T1000 (cell line): ENCODE measurements at regions not wholly inside any gene's neighbourhood (a gene's known extent, or its start where the extent isn't known, plus 50 kb on each side); places are given as distances from the start of the nearest gene placed in this dataset.
"Not testable (repeated sequence)": the region's sequence is repeated elsewhere in the genome, so short reads cannot be mapped to it uniquely, and the experiment has no call there.

Experiments used
- DNase-seq: peaks from one replicate; lab custom pipeline; 2025; ENCODE audit warnings: mixed read lengths; lab: John Stamatoyannopoulos, UW

DNA sequence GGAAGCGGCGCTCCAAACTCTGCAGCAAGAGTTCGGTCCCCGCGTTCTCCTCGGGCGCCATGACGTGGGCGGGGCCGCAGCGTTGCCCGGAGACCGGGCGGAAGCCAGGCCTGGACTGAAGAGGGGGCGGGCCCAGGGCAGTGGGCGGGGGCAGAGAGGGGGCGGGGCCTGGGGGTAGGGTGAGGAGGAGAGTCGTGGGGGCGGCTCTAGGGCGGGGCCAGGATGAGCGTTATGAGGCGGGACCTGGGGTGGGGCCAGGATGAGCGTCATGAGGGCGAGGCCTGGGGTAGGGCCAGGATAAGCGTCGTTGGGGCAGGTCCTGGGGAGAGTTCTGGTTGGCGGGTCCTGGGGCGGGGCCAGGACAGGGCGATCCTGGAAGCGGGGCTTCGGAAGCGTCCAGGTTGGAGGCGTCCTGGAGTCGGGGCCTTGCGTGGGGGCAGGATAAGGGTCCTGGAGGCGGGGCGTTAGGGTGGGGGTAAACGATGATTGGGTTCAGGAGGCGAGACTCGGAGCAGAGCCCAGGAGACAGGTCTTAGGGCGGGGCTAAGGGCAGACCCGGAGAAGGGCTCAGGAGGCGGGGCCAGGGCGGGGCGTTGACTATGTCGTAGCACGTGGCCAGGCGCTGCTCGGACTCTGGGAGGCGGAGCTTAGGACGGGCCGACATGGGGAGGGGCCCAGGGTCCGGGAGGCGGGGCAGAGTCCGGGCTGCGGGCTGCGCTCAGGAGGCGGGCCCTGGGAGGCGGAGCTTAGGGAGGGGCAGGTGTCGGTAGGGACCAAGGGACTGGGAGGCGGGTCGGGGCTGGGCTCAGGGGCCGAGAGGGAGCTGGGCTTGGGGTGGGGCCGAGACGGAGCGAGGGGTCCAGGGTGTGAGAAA, 131.1 kb upstream of the ALDH3B2 start:
- DNase-seq, result peak; percentile 99

DNA sequence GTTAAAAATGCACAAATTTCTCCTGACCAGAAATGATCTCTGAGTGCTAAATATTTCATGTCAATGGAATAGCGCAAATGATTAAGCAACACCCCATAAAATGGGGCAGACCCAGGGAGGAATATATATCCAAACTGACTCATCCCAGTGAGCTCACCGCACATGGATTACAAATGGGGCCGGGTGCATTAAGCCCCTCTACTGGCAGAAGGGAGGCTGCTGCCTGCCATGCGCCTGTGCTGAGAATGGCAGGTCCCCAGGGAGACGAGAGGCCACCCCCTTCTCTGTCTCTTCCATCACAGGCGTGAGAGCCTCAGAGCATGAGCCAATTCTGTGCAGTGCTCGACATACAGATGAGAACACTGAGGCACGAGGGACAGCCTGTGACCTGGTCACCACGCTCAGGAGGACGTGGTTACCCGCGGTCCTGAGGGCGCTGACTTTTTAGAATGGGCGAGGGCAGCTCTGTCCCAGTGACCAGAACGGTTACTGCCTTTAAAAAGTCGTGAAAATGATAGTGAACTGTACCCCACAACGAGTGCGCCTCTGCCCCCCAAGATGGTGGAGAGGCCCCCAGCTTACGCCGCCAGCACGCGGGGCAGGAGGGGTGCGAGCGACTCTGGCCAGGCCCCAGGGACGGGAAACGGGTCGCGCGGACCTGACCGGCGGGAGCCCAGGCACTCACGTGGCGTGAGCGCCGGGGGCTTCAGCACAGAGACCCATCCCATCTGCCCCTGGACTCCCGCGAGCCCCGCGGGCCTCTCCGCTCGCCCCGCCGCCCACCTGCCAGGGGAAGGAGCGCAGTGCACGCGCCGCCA, 130.2 kb upstream of the ALDH3B2 start:
- DNase-seq, result peak; percentile 77

DNA sequence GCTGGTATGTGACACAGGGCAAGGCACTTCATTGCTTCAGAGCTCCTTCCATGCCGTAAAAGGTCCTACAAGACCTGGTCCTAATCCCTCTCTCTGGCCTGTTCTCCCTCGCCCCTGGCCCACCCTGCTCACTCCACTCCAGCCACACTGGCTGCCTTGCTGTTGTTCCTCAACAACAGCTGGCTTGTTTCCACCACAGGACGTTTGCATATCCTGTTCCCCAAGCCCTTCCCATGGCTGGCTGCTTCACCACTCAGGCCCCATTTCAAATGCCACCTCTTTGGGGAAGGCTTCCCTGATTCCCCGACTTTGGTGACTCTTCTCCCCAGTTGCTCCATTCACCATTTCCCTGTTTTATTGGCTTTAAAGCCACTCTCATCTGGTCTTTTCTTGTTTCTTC, 129.1 kb upstream of the ALDH3B2 start:
- not testable (repeated sequence) for DNase-seq

DNA sequence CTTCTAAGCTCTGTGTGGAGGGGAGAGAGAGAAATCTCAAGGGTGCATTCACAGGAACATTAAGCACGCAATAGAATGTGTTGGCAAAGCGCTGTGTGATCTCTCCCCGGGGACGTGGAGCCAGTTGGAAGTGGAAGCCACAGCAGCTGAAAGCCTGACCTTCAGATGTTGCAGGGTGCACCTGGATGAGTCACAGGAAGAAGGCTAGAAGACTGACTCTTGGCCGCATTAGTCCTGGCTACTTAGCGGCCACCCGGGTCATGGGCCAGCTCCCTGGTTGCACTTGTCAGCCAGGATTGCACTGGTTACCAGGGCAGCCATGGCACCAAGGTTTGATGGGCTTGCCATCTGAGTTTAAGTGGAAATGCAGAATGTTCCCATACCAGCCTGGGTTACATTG, 128.6 kb upstream of the ALDH3B2 start:
- not testable (repeated sequence) for DNase-seq

DNA sequence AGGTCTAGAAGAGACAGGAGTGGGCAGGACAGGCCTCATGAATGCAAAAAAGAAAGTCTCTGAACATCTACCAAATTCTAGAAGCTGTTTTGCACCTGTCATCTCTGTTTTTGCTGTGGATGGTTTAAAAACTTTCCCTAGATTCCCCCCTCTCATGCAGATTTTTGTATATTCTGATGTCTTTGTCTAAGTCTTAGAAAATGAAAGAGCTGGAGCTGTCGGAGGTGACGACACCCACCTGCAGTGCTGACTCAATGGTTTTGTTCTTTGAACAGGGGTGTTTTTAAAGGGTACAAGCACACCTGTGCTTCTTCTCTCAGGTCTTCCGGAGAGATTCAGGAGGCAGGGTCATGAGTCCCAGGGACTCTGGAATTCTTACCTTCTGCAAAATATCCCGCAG, 128.2 kb upstream of the ALDH3B2 start:
- not testable (repeated sequence) for DNase-seq

DNA sequence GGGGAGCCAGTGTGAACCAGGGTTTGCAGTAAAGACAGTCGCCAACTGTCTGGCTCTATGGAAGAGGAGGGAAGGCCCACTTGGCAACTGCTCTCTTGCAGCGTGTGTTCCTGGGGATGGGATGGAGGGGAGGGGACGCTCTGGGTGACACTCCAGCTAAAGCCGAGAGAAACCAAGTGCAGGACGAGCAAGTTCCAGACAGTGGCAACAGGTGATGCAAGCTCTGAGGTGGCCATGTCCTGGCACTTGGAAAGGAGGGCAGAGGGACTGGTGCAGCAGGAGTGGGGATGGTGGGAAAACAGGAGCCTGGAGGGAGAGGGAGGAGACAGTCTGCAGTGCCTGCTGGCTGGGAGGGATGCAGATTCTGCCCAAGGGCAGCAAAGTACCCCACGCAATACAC, 127.0 kb upstream of the ALDH3B2 start:
- DNase-seq, result not testable (repeated sequence)

DNA sequence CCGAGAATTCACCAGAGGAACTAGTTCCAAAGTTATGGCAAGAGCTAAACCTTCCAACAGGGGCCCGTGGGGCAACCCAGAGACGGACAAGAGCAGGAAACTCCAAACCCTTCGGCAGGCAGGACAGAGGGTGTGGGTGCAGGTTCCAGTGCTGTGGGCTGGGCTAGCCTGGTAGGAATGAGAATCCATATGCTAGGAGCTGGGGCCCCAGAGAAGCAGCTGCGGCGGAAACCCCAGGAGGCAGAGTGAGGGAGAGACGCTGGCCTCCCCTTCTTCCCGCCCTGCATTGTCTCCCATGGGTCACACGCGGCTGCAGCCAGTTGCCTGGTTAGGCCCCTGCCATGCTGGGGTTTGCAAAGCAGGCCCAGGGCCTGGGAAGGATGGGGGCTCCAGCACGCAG, 126.2 kb upstream of the ALDH3B2 start:
- not testable (repeated sequence) for DNase-seq

DNA sequence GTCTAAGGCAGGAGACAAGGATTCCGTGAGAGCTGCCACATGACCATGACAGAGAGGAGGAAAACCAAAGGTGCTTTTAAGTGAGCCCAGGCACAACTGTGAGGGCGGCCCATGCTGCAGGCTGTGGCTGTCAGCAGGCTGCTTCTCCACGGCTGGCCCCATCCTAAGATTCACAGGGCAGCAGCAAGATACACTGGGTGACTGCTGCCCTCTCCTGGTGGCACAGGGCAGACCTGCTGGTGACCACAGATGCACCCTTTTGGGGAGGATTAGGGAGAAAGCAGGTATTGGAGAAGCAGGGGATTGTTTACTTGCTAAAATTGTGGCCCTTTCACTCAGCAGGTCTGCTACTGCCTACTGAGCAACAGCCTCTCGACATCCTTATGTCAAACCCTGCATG, 125.4 kb upstream of the ALDH3B2 start:
- DNase-seq, result not testable (repeated sequence)

DNA sequence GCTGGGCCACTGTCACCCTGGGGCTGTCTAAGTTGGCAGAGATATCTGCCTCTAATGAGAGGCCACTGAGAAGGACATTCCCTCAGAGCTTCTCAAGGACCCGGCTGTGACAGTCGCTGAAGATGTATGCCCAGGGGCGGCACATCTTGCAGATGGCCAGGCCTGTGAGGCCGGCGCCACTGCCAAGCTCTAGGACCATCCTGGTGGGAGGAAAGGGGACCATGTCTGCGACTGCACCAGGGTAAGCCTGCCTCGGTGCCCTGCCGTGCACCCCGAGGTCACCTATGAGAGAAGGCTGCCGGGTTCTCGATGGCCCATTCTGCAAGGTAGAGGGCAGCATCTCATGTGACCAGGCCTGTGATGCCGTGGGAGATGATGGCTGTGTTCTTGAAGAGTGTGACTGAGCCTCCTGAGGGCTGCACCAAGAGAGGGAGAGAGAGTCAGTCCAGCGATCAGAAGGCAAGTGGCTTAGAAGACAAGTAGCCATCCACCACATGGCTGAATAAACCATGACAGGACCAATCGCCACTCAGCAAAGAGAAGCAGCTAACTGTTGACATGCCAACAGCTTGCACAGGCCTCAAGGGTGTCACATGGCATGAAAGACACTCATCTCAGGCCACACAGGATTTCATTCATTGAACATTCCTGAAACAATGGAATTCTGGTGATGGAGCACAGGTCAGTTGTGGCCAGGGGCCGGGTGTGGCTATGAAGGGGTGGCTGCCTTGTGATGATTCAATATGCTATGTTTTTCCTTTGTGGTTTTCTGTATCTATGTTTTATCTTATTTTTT, 123.5 kb upstream of the ALDH3B2 start:
- DNase-seq, result not testable (repeated sequence)

DNA sequence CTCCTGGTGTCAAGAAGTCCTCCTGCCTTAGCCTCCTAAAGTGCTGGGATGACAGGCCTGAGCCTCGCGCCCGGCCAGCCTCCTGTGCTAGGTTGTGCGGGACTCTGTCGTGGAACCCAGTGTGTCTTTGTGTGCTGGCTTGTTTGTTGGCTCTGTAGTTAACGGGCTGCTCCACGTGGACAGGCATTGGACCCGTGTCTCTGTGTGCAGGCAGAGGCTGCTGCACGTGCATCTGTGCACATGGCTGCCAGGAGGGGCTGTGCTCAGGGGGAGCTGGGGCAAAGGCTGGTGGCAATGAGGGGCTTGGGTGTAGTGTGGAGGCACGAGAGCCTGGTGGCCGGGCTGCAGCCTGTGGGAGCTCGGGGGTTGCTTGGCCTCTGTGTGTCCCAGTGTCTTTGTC, 121.3 kb upstream of the ALDH3B2 start:
- no peak for DNase-seq

DNA sequence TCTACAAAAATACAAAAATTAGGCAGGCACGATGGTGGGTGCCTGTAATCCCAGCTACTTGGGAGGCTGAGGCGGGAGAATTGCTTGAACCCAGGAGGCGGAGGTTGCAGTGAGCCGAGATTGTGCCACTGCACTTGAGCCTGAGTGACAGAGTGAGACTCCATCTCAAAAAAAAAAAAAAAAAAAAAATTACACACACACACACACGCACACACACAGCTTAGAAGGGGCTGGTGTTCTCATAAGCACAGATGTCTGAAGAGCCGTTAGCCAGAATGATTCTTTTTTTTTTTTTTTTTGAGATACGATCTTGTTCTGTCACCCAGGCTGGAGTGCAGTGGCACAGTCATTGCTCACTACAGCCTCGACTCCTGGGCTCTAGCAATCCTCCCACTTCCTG, 119.3 kb upstream of the ALDH3B2 start:
- DNase-seq, result not testable (repeated sequence)

DNA sequence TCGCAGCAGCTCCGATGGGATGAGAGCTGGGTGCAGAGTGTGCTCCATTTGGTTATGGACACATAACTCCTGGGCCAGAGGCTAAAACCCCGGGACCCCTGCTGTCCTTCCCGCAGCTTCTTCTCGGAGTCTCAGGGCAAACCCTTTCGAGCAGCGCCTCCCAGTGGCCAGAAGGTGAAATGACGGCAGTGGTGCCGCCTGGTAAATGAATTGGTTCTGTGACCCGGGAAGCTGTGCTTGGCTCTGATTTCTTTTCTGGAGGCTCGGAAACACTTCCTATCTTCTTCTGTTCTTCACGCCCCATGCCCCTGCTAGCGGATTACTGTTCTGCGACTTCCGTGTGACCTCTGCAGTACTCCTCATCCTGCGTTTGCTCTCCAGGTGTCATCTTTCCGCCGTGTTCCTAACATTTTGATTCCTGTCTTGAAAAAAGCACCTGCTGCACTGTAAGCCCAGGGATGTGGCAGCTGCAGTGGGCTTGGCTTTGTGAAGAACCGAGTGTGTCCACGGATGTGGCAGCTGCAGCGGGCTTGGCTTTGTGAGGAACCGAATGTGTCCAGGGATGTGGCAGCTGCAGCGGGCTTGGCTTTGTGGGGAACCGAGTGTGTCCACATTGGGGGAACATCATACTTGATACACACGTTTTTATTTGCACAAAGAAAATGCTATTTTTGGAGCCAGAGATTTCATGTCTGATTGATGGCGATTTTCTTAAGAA, 118.0 kb upstream of the ALDH3B2 start:
- not testable (repeated sequence) for DNase-seq

DNA sequence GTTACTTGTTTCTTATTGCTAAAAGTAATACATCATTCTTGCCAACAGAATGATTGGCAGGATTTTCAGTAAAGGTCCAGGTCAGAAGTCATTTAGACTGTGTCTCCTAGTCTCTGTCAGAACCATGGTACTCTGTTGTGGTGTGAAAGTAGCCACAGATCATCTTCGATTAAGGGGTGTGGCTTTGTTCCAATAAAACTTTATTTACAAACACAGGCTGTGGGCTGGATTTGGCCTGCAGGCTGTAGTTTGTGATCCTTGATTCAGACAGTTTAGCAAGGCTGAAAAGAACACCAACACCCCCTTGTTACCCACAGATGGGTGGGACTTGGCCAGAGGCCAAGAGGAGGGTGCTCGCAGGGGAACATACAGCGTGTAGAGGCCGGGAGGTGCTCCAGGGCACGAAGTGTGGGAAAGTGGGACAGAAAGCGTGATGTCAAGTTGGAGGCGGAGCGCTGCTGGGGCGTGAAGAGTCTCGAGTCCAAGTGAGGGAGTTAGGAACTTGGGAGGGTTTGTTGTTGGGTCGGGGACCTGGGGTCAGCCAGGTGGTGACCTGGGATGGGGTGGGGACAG, 117.3 kb upstream of the ALDH3B2 start:
- DNase-seq, result not testable (repeated sequence)

DNA sequence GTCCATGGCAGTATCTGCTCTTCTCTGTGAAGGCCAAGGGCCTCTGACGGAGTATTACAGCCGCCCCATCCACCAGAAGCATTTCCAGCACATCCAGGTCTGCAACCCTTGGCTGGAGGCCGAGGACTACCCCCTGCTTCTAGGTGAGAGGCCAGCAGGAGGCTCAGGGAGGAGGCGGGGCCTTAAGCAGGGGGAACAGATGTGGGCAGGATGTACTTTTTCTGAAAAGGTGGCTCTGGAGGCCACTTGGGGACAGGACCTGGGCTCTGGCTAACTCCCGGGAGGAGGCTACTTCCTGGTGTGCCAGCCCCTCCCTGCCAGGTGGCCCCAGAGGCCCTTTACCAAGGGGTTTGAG, 113.9 kb upstream of the ALDH3B2 start:
- DNase-seq, result not testable (repeated sequence)

DNA sequence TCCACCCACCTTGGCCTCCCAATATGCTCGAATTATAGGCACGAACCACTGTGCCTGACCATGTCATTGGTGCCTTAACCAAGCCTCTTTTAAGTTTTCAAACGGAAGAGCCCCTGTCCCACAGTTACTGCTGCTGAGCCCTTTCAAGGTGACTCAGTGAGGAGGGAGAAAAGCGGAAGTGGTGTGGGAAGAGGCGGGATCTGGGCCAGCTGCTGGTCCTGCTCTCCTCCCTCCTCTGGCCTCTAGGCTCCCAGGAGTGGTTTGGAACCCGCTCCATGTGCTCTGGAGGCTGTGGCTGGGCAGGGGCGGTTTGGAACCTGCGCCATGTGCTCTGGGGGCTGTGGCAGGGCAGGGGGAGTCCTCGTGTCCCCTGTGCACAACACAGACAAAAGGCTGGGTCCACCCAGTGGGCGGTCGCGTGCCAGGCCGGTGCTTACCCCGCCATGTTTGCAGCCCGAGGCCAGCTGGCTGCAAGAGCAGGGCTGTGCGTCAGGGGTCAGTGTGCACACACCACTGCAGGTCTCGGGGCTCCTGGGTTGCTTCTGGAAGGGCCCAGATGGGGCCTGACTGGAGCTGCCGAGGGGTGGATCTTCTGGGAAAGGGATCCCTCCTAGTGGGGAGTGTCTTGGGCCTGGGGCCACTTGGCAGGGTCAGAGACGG, 113.4 kb upstream of the ALDH3B2 start:
- not testable (repeated sequence) for DNase-seq

DNA sequence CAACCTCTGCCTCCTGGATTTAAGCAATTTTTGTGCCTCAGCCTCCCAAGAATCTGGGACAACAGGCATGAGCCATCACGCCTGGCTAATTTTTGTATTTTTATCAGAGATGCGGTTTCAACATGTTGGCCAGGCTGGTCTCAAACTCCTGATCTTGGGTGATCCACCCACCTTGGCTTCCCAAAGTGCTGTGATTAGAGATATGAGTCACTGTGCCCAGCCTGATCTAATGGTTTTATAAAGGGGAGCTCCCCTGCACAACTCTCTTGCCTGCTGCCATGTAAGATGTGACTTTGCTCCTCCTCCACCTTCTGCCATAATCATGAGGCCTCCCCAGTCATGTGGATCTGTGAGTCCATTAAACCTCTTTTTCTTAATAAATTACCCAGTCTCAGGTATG, 107.5 kb upstream of the ALDH3B2 start:
- not testable (repeated sequence) for DNase-seq

DNA sequence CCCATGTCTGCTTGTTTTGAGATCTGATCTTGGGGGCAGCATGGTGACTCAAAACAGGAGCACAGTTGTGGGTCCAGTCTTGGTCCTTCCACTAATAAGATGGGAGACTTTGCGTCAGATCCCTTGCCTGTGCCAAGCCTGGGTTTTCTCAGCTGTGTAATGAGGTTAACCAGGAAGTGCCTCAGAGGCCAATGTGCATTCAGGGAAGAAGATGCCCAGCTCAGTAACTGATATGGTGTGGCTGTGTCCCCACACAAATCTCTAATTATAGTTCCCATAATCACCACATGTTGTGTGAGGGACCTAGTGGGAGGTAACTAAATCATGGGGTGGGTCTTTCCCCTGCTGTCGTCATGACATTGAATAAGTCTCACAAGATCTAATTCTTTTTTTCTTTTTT, 107.1 kb upstream of the ALDH3B2 start:
- not testable (repeated sequence) for DNase-seq

DNA sequence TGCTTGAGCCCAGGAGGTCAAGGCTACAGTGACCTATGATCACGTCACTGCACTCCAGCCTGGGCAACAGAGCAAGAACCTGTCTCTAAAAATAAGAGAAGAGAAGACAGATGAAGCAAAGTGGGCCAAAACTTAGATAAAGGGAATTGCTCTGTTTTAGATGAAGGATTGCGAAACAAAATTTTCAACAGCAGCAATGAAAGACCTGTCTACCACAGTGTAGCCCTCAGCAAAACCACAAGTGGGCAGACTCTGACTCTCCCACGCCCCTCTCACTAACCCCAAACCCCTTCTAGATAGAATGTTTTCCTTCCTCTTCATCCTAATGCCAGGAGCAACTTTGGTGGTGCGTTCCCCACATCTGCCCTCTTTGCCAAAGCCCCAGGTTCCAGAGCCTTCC, 105.6 kb upstream of the ALDH3B2 start:
- DNase-seq, result no peak

DNA sequence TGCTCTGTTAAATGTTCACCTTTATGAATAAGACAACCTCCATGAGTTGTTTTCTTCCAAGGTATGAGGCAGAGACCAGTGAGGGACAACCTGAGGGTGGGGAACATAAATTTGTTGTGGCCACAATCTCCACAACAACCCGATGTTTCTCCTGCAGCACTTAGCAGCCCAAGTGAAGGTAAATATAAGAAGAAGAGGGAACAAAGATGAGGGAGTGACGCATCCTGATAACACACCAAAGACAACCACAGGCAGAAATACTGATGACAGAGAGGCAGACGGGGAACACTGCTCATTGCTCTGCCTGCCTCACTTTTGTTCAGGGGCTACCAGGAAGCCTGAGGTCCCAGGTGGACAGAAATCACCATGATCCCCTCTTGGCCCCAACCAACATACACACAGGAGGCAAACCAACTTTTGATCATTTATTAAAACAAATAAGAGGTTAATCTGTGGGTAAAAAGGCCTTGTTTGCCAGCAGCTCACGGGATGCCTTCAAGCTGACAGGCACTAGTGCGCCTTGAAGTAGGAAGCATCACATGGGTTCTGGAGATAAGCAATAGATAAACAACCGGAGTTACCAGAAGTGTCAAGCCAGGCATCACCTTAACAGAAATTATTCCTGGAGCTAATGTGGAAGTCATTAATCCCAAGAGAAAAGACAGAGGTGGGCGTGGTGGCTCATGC, 104.9 kb upstream of the ALDH3B2 start:
- not testable (repeated sequence) for DNase-seq
